ENCODE measurements at regions not wholly inside any gene's neighbourhood (a gene's known extent, or its start where the extent isn't known, plus 50 kb on each side); places are given as distances from the start of the nearest gene placed in this dataset.

DNA sequence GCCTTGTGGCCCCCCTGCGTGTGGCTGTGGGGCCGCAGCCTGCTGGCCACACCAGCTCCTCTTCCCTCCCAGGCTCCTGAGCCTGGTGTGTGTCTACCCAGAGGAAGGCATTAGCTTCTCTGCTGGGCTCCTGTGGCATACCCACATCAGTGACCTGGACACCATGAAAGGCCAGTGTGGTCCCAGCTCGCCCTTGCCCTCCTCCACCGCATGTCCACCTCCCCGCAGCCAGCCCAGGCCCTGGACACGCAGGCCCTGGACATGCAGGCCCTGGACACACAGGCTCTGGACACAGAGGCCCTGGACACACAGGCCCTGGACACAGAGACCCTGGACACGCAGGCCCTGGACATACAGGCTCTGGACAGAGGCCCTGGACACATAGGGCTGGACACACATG is 153.4 kb upstream of the PPP1R26 start:
- no peak for DNase-seq
- no peak overlapping the region for H3K9ac ChIP-seq (ENCODE audit: low read depth, low read length)
- intact Hi-C loops (cut with micrococcal nuclease) (no loop called here), dilution Hi-C loops (cut with HindIII; ENCODE audit: low sequenced_read_pairs, unreplicated experiment) (no loop called here), in situ Hi-C loops (cut with MboI; ENCODE audit: low sequenced_read_pairs) (no loop called here)
- no peaks in the 10 kb centered on the region for H3K27me3 ChIP-seq (ENCODE audit: control insufficient read depth, insufficient read depth, low read length)
- no peak for ATAC-seq (ENCODE audit: low read depth)
- H3K36me3 ChIP-seq (ENCODE audit: control insufficient read depth, insufficient read depth, low read length): no peaks in the 10 kb centered on the region
- H4K20me1 ChIP-seq (ENCODE audit: insufficient read depth, low read length): no peaks in the 10 kb centered on the region
- no peak overlapping the region for H3K27ac ChIP-seq (ENCODE audit: insufficient read depth, low read length)
- no peaks in the 10 kb centered on the region for H3K4me1 ChIP-seq (ENCODE audit: control insufficient read depth, insufficient read depth, low read length)
- ChIA-PET POLR2A (ENCODE audit: unreplicated experiment) (no interaction called here), CTCF (no interaction called here)
- BruUV-seq (replicated peaks): no TSS peak
- H3K79me1 ChIP-seq (ENCODE audit: low read depth in 1 of 2, low read length in 2 of 2): no peaks in the 10 kb centered on the region
- H4K8ac ChIP-seq (ENCODE audit: low read depth in 2 of 2, low read length in 2 of 2): no peak overlapping the region
- no peak overlapping the region for H3K23ac ChIP-seq (ENCODE audit: low read depth, low read length)
- H3K9me3 ChIP-seq (ENCODE audit: control insufficient read depth, insufficient read depth, low read length): peaks cover 28% of the 10 kb centered on the region
- H2BK5ac ChIP-seq (ENCODE audit: low read depth, low read length, poor library complexity, severe bottlenecking): no peak overlapping the region
- H3K18ac ChIP-seq (ENCODE audit: low read depth, low read length): no peak overlapping the region
- H3K9me1 ChIP-seq (ENCODE audit: insufficient read depth, low read length): no peaks in the 10 kb centered on the region
- H2AK5ac ChIP-seq (ENCODE audit: low read depth, low read length): no peak overlapping the region
- H3K4me2 ChIP-seq (ENCODE audit: low read depth, low read length): no peak overlapping the region
- H2AK9ac ChIP-seq (replicated peaks; ENCODE audit: low read depth, low read length, poor library complexity): no peak overlapping the region
- no peak overlapping the region for H2BK20ac ChIP-seq (ENCODE audit: low read depth, low read length)
- no peak overlapping the region for H3K4ac ChIP-seq (ENCODE audit: low read depth, low read length)
- no peak overlapping the region for H3K14ac ChIP-seq (replicated peaks; ENCODE audit: low read depth, low read length)
- no peak overlapping the region for H2BK15ac ChIP-seq (ENCODE audit: low read depth, low read length)
- TF ChIP-seq RFX5 (IDR thresholded peaks at IDR 0.05; ENCODE audit: low read depth, low read length): no peak
- TF ChIP-seq, protein P1, sequence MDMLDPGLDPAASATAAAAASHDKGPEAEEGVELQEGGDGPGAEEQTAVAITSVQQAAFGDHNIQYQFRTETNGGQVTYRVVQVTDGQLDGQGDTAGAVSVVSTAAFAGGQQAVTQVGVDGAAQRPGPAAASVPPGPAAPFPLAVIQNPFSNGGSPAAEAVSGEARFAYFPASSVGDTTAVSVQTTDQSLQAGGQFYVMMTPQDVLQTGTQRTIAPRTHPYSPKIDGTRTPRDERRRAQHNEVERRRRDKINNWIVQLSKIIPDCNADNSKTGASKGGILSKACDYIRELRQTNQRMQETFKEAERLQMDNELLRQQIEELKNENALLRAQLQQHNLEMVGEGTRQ (IDR thresholded peaks at IDR 0.05; ENCODE audit: low read depth, low read length): no peak
- TF ChIP-seq NFE2L2 (IDR thresholded peaks at IDR 0.05; ENCODE audit: low read depth, low read length): no peak
- TF ChIP-seq RAD21 (IDR thresholded peaks at IDR 0.05; ENCODE audit: low read length): no peak
- TF ChIP-seq CHD1 (IDR thresholded peaks at IDR 0.05; ENCODE audit: low read depth, low read length): no peak
- TF ChIP-seq, protein P2, sequence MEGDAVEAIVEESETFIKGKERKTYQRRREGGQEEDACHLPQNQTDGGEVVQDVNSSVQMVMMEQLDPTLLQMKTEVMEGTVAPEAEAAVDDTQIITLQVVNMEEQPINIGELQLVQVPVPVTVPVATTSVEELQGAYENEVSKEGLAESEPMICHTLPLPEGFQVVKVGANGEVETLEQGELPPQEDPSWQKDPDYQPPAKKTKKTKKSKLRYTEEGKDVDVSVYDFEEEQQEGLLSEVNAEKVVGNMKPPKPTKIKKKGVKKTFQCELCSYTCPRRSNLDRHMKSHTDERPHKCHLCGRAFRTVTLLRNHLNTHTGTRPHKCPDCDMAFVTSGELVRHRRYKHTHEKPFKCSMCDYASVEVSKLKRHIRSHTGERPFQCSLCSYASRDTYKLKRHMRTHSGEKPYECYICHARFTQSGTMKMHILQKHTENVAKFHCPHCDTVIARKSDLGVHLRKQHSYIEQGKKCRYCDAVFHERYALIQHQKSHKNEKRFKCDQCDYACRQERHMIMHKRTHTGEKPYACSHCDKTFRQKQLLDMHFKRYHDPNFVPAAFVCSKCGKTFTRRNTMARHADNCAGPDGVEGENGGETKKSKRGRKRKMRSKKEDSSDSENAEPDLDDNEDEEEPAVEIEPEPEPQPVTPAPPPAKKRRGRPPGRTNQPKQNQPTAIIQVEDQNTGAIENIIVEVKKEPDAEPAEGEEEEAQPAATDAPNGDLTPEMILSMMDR (conservative IDR thresholded peaks at IDR 0.05; ENCODE audit: low read depth, low read length): no peak
- TF ChIP-seq MXI1 (IDR thresholded peaks at IDR 0.05; ENCODE audit: borderline replicate concordance, low read depth, low read length): no peak
- no peak for TF ChIP-seq CEBPB (IDR thresholded peaks at IDR 0.05; ENCODE audit: low read depth, low read length)
- TF ChIP-seq RCOR1 (IDR thresholded peaks at IDR 0.05; ENCODE audit: insufficient replicate concordance, low read length): no peak
- no peak for TF ChIP-seq MAFK (IDR thresholded peaks at IDR 0.05; ENCODE audit: low read depth, low read length)
- no peak for TF ChIP-seq BHLHE40 (IDR thresholded peaks at IDR 0.05; ENCODE audit: low read depth, low read length)
- no peak for TF ChIP-seq FOS (IDR thresholded peaks at IDR 0.05; ENCODE audit: low read depth, low read length)
- TF ChIP-seq ELK1 (IDR thresholded peaks at IDR 0.05; ENCODE audit: borderline replicate concordance, low read depth, low read length): no peak
- TF ChIP-seq MAZ (IDR thresholded peaks at IDR 0.05; ENCODE audit: borderline replicate concordance, low read depth, low read length): no peak
- TF ChIP-seq POLR2A (IDR thresholded peaks at IDR 0.05; ENCODE audit: low read depth, low read length): no peak
- no peak for TF ChIP-seq SMC3 (IDR thresholded peaks at IDR 0.05; ENCODE audit: low read depth, low read length)
- H4K91ac ChIP-seq (ENCODE audit: insufficient read depth, low read depth, low read length): no peak overlapping the region
- no peak overlapping the region for H4K5ac ChIP-seq (ENCODE audit: low read depth, low read length)
- no peak overlapping the region for H3K4me3 ChIP-seq (ENCODE audit: insufficient read depth, low read depth, low read length)
- 37% methylated on average over 3 of the region's 7 CpGs; no CpG with 5 or more reads in 1 of the 2 experiments for WGBS, 2 experiments (ENCODE audit: extremely low coverage in 2 of 2, insufficient read length in 1 of 2)
- H2AFZ ChIP-seq (replicated peaks; ENCODE audit: low read length, poor library complexity): peak overlapping the region; percentile 32
- H2BK120ac ChIP-seq (ENCODE audit: low read depth, low read length): no peak overlapping the region
- no peak overlapping the region for H3K56ac ChIP-seq (ENCODE audit: extremely low read depth, insufficient read depth, low read length)

Measured in IMR-90 (cell line).